Keratinocyte (primary cell): ENCODE measurements at regions not wholly inside any gene's neighbourhood (a gene's known extent, or its start where the extent isn't known, plus 50 kb on each side); places are given as distances from the start of the nearest gene placed in this dataset.

Experiments
- CTCF ChIP-seq, 3 experiments: IDR thresholded peaks in 1 of 3; conservative IDR thresholded peaks in 1 of 3; optimal IDR thresholded peaks in 1 of 3; 2 replicates in 2 of 3; 3 replicates in 1 of 3; pipeline versions ENCODE3 to v1.5.1; 2011; ENCODE audit warnings: low read length in 3 of 3, mild to moderate bottlenecking in 3 of 3, moderate library complexity in 2 of 3, control low read depth in 1 of 3, inconsistent platforms in 1 of 3; ENCODE audit not compliant: insufficient read depth in 2 of 3; ENCODE audit errors: extremely low read depth in 1 of 3
- EZH2 ChIP-seq: IDR thresholded peaks from one replicate; pipeline ENCODE4 v1.6.1; 2012; ENCODE audit warnings: inconsistent platforms, mild to moderate bottlenecking, low read length, moderate library complexity

DNA sequence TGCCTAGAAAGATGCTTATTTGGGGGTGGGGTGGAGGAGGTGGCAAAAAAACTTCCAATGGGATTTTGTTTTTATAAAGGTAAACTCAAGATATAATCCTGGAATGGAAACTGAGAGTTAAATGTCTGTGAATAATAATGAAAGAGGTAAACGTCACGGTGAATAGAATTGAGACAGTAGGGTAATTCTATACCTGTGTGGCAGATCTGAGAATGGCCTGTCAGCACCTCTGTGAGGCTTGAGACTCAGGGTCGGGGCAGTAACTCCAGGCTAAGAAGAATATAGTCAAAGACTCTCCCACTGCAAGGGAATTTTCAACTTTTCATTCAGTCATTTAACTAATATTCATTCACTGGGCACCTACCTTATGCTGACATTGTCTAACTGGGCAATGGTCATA, 581.2 kb upstream of the ZNF608 start:
- no peak for TF ChIP-seq EZH2
- TF ChIP-seq CTCF (optimal IDR thresholded peaks at IDR 0.05 in 1 of 3, IDR thresholded peaks at IDR 0.05 in 1 of 3, conservative IDR thresholded peaks at IDR 0.05 in 1 of 3; ENCODE audit: extremely low read depth in 1 of 3, insufficient read depth in 2 of 3, low read length in 3 of 3) = no peak
